Cardiac fibroblast (primary cell): ENCODE measurements at regions not wholly inside any gene's neighbourhood (a gene's known extent, or its start where the extent isn't known, plus 50 kb on each side); places are given as distances from the start of the nearest gene placed in this dataset.
"Not testable (repeated sequence)": the region's sequence is repeated elsewhere in the genome, so short reads cannot be mapped to it uniquely, and the experiment has no call there.

Source experiments
- DNase-seq, 2 donors: peaks; one replicate each; pipeline versions ENCODE4 v3.0.0 to v3.0.0-alpha.2; 2010; ENCODE audit warnings: low read depth in 2 of 2
- H3K4me3 ChIP-seq, 2 donors: replicated peaks in 1 of 2; 1 replicate in 1 of 2; 2 replicates in 1 of 2; pipeline ENCODE4 v1.5.1; 2011; ENCODE audit warnings: low read depth in 2 of 2, low read length in 2 of 2, mild to moderate bottlenecking in 2 of 2, moderate library complexity in 1 of 2
- TF ChIP-seq, protein P1 (sequence below): IDR thresholded peaks from one replicate; pipeline ENCODE4 v1.5.1; 2011; ENCODE audit warnings: low read depth, mild to moderate bottlenecking, low read length, inconsistent platforms

DNA sequence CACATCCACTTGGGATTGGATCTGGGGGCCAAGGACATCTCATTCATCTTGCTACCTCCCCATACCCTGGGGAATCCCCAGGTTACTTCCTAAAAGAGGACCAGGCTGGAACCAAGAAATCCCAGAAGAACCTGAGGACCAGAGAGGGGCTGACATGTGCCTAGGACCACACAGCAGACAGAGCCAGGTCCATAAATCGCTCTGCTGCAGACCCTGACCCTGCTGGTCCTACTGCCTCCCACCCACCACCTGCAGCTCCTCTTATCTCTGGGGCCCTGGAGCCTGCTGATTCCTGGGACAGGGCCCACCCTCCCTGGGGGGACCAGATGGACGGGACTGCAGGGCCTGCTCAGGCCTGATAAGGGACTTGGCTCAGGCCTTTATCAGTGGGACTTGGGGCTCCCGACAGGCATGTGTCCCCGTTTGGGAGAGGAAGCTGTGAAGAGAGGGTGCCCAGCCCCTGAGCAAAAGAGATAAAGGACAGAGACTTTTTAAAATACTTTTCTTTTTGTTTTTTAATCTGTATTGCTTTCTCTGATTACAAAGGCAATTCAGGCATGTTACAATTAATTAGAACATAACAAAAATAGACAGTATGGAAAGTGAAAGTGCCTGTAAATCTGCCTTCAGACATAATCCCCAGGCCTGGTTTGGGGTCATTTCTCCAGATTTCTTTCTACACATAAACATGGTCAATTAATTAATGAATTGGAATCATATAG lies 101.3 kb upstream of the LARP1 start:
- peak; percentile 11 to 14 for DNase-seq
- peak overlapping the region in 1 of 2 donors; percentile 12 for H3K4me3 ChIP-seq
- TF ChIP-seq, protein P1, sequence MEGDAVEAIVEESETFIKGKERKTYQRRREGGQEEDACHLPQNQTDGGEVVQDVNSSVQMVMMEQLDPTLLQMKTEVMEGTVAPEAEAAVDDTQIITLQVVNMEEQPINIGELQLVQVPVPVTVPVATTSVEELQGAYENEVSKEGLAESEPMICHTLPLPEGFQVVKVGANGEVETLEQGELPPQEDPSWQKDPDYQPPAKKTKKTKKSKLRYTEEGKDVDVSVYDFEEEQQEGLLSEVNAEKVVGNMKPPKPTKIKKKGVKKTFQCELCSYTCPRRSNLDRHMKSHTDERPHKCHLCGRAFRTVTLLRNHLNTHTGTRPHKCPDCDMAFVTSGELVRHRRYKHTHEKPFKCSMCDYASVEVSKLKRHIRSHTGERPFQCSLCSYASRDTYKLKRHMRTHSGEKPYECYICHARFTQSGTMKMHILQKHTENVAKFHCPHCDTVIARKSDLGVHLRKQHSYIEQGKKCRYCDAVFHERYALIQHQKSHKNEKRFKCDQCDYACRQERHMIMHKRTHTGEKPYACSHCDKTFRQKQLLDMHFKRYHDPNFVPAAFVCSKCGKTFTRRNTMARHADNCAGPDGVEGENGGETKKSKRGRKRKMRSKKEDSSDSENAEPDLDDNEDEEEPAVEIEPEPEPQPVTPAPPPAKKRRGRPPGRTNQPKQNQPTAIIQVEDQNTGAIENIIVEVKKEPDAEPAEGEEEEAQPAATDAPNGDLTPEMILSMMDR: no peak

DNA sequence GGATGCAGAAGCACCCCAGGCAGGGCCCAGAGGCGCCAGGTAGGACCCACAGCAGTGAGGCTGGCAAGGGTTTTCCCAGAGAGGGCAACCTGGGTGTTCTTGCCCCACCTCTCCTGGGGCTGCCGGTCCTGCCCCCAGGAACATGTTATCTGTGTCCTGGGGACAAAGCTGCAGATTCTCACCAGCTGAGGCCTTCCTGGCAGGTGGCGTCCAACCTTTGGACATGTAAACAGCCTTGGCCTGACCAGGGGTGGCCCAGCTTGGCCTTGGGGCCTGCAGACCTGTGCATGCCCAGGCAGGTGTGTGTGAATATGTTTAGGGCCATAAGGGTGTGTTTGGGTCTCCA lies 101.8 kb upstream of the LARP1 start:
- TF ChIP-seq, protein P1: no peak
- DNase-seq: no peak
- H3K4me3 ChIP-seq: no peak overlapping the region

DNA sequence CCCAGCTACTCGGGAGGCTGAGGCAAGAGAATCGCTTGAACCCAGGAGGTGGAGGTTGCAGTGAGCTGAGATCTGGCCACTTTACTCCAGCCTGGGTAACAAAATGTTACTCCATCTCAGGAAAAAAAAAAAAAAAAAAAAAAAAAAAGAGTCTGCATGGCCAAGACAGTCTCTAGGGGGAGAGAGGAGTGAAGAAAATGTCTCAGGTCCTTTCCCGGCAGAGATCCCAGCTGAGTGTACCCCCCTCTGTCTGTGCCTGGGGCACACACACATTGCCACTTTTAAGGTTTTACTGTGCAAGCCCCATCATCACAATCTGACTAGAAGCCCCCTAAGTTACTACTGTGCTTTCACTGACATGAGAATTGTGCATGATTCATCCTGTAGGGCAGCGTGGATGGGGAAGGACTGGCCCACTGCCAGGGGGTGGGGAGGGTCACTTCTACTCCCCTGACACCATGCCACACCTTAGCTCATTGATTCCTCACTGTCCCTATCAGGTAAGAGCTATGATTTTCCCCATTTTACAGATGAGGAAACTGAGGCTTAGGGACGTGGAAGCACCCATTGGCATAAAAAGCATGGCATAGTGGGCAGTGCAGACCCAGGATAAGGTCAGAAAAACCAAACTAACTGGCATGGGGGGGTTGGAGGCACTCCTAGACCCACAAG lies 102.3 kb upstream of the LARP1 start:
- DNase-seq: peak; percentile 38 to 47
- H3K4me3 ChIP-seq: no peak overlapping the region
- TF ChIP-seq, protein P1: no peak

DNA sequence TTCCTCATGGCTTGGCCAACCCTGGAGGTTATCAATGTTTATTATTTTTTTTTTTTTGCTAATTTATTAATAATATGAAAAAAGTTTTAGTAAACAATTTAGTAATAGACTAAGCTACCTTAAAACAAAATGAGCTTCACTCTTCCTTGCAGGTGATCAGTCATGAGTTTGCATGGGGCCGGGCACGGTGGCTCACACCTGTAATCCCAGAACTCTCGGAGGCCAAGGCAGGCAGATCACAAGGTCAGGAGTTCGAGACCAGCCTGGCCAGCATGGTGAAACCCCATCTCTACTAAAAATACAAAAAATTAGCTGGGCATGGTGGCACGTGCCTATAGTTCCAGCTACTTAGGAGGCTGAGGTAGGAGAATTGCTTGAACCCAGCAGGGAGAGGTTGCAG lies 103.4 kb upstream of the LARP1 start:
- DNase-seq, H3K4me3 ChIP-seq: not testable (repeated sequence)

DNA sequence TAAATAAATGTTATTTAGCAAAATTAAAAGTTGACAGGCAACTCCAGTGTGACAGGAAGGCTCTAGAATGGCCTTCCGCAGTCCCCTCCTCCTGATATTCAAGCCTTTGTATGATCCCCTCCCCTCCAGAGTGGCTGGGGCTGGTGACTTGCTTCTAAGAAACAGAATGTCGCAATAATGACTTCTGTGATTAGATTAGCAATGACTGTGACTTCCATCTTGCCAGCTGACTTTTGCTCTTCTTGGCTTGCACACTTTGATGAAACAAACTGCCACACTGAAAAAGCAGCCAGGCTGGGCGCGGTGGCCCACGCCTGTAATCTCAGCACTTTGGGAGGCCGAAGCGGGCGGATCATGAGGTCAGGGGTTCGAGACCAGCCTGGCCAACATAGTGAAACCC lies 106.5 kb upstream of the LARP1 start:
- H3K4me3 ChIP-seq: no peak overlapping the region
- TF ChIP-seq, protein P1: no peak
- peak; percentile 26 to 48 for DNase-seq

DNA sequence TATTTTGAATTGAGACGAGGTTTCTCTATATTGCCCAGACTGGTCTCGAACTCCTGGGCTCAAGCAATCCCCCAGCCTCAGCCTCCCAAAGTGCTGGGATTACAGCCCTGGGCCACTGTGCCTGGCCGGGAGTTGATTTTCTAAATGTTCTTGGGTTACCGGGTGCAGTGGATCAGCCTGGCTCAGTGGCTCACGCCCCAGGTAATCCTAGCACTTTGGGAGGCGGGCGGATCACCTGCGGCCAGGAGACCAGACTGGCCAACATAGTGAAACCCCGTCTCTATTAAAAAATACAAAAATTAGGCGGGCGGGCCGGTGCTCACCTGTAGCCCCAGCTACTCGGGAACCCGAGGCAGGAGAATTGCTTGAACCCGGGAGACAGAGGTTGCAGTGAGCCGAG lies 106.9 kb upstream of the LARP1 start:
- DNase-seq: no peak
- H3K4me3 ChIP-seq: no peak overlapping the region
- TF ChIP-seq, protein P1: no peak

DNA sequence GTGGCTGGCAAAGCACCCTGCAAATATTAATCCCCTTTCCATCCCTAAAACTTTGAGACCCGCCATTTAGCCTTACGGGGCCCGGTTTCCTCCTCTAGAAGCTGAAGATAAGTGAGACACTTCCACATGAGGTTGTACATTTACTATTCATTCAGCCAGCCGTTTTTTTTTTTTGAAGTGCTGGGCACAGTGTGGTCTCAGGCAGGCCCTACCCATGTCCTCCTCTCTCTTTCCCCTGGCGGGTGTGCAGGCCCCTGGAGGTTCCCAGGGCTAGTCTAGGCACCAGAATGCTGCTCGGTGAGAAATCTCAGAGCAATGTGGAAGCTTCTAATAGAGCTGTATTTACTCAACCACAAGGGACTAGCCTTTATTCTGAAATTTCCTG lies 107.4 kb upstream of the LARP1 start:
- TF ChIP-seq, protein P1: no peak
- peak; percentile 14 to 19 for DNase-seq
- H3K4me3 ChIP-seq: no peak overlapping the region
